Activated T-helper 1 cell treated with anti-CD3 and anti-CD28 coated beads, Interleukin-12 subunit alpha, Interleukin-12 subunit beta, Interleukin-2, Interleukin-4 antibody, amounts not matched to agents 30 ng/mL and 10 ng/mL and 1 ng/mL, durations not matched to agents 14 hours and 24 hours and 36 hours (primary cell): ENCODE measurements at regions not wholly inside any gene's neighbourhood (a gene's known extent, or its start where the extent isn't known, plus 50 kb on each side); places are given as distances from the start of the nearest gene placed in this dataset.
A peak's percentile ranks its signal among the peaks of the same experiment; 100 is the strongest.
"Not testable (repeated sequence)": the region's sequence is repeated elsewhere in the genome, so short reads cannot be mapped to it uniquely, and the experiment has no call there.

Experiments used
- DNase-seq: peaks from one replicate; pipeline ENCODE4 v3.0.0; 2021; ENCODE audit warnings: low spot score
- H3K27ac Mint-ChIP-seq: one replicate; pipeline ENCODE4 v1.8.0; 2021; ENCODE audit warnings: mild to moderate bottlenecking, mixed read lengths
- H3K27me3 Mint-ChIP-seq: one replicate; pipeline ENCODE4 v1.8.0; 2022; ENCODE audit warnings: mild to moderate bottlenecking, moderate library complexity, mixed read lengths; ENCODE audit not compliant: insufficient read depth
- H3K36me3 Mint-ChIP-seq: one replicate; pipeline ENCODE4 v1.8.0; 2021; ENCODE audit warnings: low read depth, mixed read lengths
- H3K4me1 Mint-ChIP-seq: one replicate; pipeline ENCODE4 v1.8.0; 2021; ENCODE audit warnings: low read depth, mixed read lengths
- H3K4me3 Mint-ChIP-seq: one replicate; pipeline ENCODE4 v1.8.0; 2021; ENCODE audit warnings: mild to moderate bottlenecking, moderate library complexity, mixed read lengths
- H3K9me3 Mint-ChIP-seq: one replicate; pipeline ENCODE4 v1.8.0; 2021; ENCODE audit warnings: mixed read lengths
- intact Hi-C: fragments of 100-400 bp; cut with micrococcal nuclease; formaldehyde crosslinking; loops from one replicate; pipeline ENCODE4 v1.15.1; 2024

- H3K27me3 Mint-ChIP-seq: peaks cover 2% of the 10 kb centered on the region
- peaks cover 20% of the 10 kb centered on the region for H3K4me1 Mint-ChIP-seq
- peaks cover 38% of the 10 kb centered on the region for H3K9me3 Mint-ChIP-seq
- intact Hi-C loops: no loop called here
- DNase-seq: no peak
- H3K27ac Mint-ChIP-seq: no peak overlapping the region
- H3K4me3 Mint-ChIP-seq: no peak overlapping the region
- peaks cover 10% of the 10 kb centered on the region for H3K36me3 Mint-ChIP-seq
These were observed 138.1 kb upstream of the ITGB1 start for GRCh38 chr10:33095867-33096815.

GRCh38 chr10:33094263-33095051 lies 136.4 kb upstream of the ITGB1 start:
- H3K4me3 Mint-ChIP-seq: no peak overlapping the region
- peaks cover 49% of the 10 kb centered on the region for H3K9me3 Mint-ChIP-seq
- H3K4me1 Mint-ChIP-seq: peaks cover 9% of the 10 kb centered on the region
- peaks cover 11% of the 10 kb centered on the region for H3K36me3 Mint-ChIP-seq
- intact Hi-C loops: no loop called here
- H3K27ac Mint-ChIP-seq: no peak overlapping the region
- H3K27me3 Mint-ChIP-seq: peaks cover 4% of the 10 kb centered on the region
- no peak for DNase-seq

GRCh38 chr10:33093362-33093761 lies 135.3 kb upstream of the ITGB1 start:
- intact Hi-C loops: no loop called here
- no peak overlapping the region for H3K27ac Mint-ChIP-seq
- H3K9me3 Mint-ChIP-seq: peaks cover 49% of the 10 kb centered on the region
- peaks cover 14% of the 10 kb centered on the region for H3K36me3 Mint-ChIP-seq
- no peak overlapping the region for H3K4me3 Mint-ChIP-seq
- peaks cover 4% of the 10 kb centered on the region for H3K27me3 Mint-ChIP-seq
- DNase-seq: no peak
- no peaks in the 10 kb centered on the region for H3K4me1 Mint-ChIP-seq

- peaks cover 17% of the 10 kb centered on the region for H3K36me3 Mint-ChIP-seq
- H3K4me3 Mint-ChIP-seq: no peak overlapping the region
- H3K27ac Mint-ChIP-seq: no peak overlapping the region
- peaks cover 4% of the 10 kb centered on the region for H3K27me3 Mint-ChIP-seq
- H3K9me3 Mint-ChIP-seq: peaks cover 54% of the 10 kb centered on the region
- intact Hi-C loops: no loop called here
- no peak for DNase-seq
- H3K4me1 Mint-ChIP-seq: peaks cover 5% of the 10 kb centered on the region
These were observed 134.6 kb upstream of the ITGB1 start for GRCh38 chr10:33092596-33092995.

- DNase-seq: no peak
- intact Hi-C loops: no loop called here
- Mint-ChIP-seq H3K36me3 (peaks cover 17% of the 10 kb centered on the region), H3K4me1 (peaks cover 14% of the 10 kb centered on the region), H3K9me3 (peaks cover 47% of the 10 kb centered on the region), H3K4me3 (no peak overlapping the region), H3K27ac (no peak overlapping the region), H3K27me3 (peaks cover 4% of the 10 kb centered on the region)
These were observed 133.2 kb upstream of the ITGB1 start for GRCh38 chr10:33091201-33091600.

- no peak for DNase-seq
- Mint-ChIP-seq H3K4me1 (peaks cover 14% of the 10 kb centered on the region), H3K27ac (no peak overlapping the region), H3K4me3 (no peak overlapping the region), H3K9me3 (peaks cover 33% of the 10 kb centered on the region), H3K27me3 (peaks cover 3% of the 10 kb centered on the region), H3K36me3 (peaks cover 12% of the 10 kb centered on the region)
- intact Hi-C loops: no loop called here
These were observed 131.0 kb upstream of the ITGB1 start for GRCh38 chr10:33088990-33089389.

GRCh38 chr10:33087922-33088321 lies 129.9 kb upstream of the ITGB1 start:
- no peak for DNase-seq
- Mint-ChIP-seq H3K4me1 (peaks cover 14% of the 10 kb centered on the region), H3K27me3 (peaks cover 3% of the 10 kb centered on the region), H3K27ac (peak overlapping the region; percentile 13), H3K9me3 (peaks cover 28% of the 10 kb centered on the region), H3K36me3 (peaks cover 9% of the 10 kb centered on the region), H3K4me3 (no peak overlapping the region)
- intact Hi-C loops: no loop called here

- no peak overlapping the region for H3K4me3 Mint-ChIP-seq
- intact Hi-C loops: no loop called here
- no peak overlapping the region for H3K27ac Mint-ChIP-seq
- peaks cover 14% of the 10 kb centered on the region for H3K4me1 Mint-ChIP-seq
- peaks cover 3% of the 10 kb centered on the region for H3K27me3 Mint-ChIP-seq
- no peak for DNase-seq
- H3K36me3 Mint-ChIP-seq: peaks cover 8% of the 10 kb centered on the region
- H3K9me3 Mint-ChIP-seq: peaks cover 23% of the 10 kb centered on the region
These were observed 129.1 kb upstream of the ITGB1 start for GRCh38 chr10:33087152-33087551.

GRCh38 chr10:33086100-33086499 lies 128.1 kb upstream of the ITGB1 start:
- intact Hi-C loops: no loop called here
- no peak overlapping the region for H3K4me3 Mint-ChIP-seq
- H3K36me3 Mint-ChIP-seq: peaks cover 8% of the 10 kb centered on the region
- no peak for DNase-seq
- peaks cover 3% of the 10 kb centered on the region for H3K27me3 Mint-ChIP-seq
- H3K27ac Mint-ChIP-seq: no peak overlapping the region
- H3K9me3 Mint-ChIP-seq: peaks cover 21% of the 10 kb centered on the region
- H3K4me1 Mint-ChIP-seq: peaks cover 14% of the 10 kb centered on the region

- Mint-ChIP-seq H3K9me3 (peaks cover 19% of the 10 kb centered on the region), H3K27me3 (peaks cover 3% of the 10 kb centered on the region), H3K36me3 (peaks cover 8% of the 10 kb centered on the region), H3K27ac (no peak overlapping the region), H3K4me1 (peaks cover 14% of the 10 kb centered on the region), H3K4me3 (no peak overlapping the region)
- intact Hi-C loops: no loop called here
- no peak for DNase-seq
These were observed 127.3 kb upstream of the ITGB1 start for GRCh38 chr10:33085313-33085833.

GRCh38 chr10:33084453-33084852 lies 126.4 kb upstream of the ITGB1 start:
- intact Hi-C loops: no loop called here
- Mint-ChIP-seq H3K4me3 (no peak overlapping the region), H3K27me3 (peaks cover 2% of the 10 kb centered on the region), H3K9me3 (peaks cover 10% of the 10 kb centered on the region), H3K36me3 (peaks cover 6% of the 10 kb centered on the region), H3K27ac (no peak overlapping the region), H3K4me1 (peaks cover 14% of the 10 kb centered on the region)
- no peak for DNase-seq

GRCh38 chr10:33082373-33082895 lies 124.4 kb upstream of the ITGB1 start:
- Mint-ChIP-seq H3K4me1 (peaks cover 7% of the 10 kb centered on the region), H3K4me3 (no peak overlapping the region), H3K27ac (no peak overlapping the region), H3K27me3 (peaks cover 7% of the 10 kb centered on the region), H3K36me3 (no peaks in the 10 kb centered on the region), H3K9me3 (no peaks in the 10 kb centered on the region)
- intact Hi-C loops: no loop called here
- no peak for DNase-seq

GRCh38 chr10:33080467-33080866 lies 122.4 kb upstream of the ITGB1 start:
- H3K27ac Mint-ChIP-seq, H3K9me3 Mint-ChIP-seq, H3K4me3 Mint-ChIP-seq, intact Hi-C loops, H3K4me1 Mint-ChIP-seq, DNase-seq, H3K36me3 Mint-ChIP-seq: not testable (repeated sequence)
- H3K27me3 Mint-ChIP-seq: peaks cover 11% of the 10 kb centered on the region
